ENCODE measurements at regions not wholly inside any gene's neighbourhood (a gene's known extent, or its start where the extent isn't known, plus 50 kb on each side); places are given as distances from the start of the nearest gene placed in this dataset.

- no peak for FAIRE-seq
- Histone ChIP-seq H3K4ac (replicated peaks; ENCODE audit: insufficient read length, low read depth, low read length) (no peak overlapping the region), H3K4me3 (ENCODE audit: extremely low read depth in 1 of 4, insufficient read depth in 2 of 4, low read depth in 3 of 4, low read length in 4 of 4) (no peak overlapping the region), H3K79me1 (ENCODE audit: low read depth, low read length) (no peaks in the 10 kb centered on the region), H3K27ac (ENCODE audit: low read depth, low read length) (no peak overlapping the region), H2BK20ac (ENCODE audit: low read length) (no peak overlapping the region), H2BK12ac (ENCODE audit: low read depth, low read length) (no peak overlapping the region), H2AFZ (ENCODE audit: low read length) (no peak overlapping the region), H4K5ac (ENCODE audit: insufficient read length, low read depth, low read length) (no peak overlapping the region), H3K27me3 (replicated peaks in 1 of 4; ENCODE audit: control insufficient read depth in 3 of 4, extremely low read depth in 1 of 4, insufficient read depth in 3 of 4, low read length in 3 of 4) (no peaks in the 10 kb centered on the region; a peak in 1 of 7 replicates), H3K79me2 (ENCODE audit: control insufficient read depth in 1 of 2, insufficient read depth in 2 of 2, low read length in 2 of 2) (no peaks in the 10 kb centered on the region), H3K56ac (replicated peaks; ENCODE audit: insufficient read length, low read depth, low read length) (no peak overlapping the region), H3K9ac (replicated peaks in 1 of 4; ENCODE audit: extremely low read depth in 1 of 4, low read depth in 3 of 4, low read length in 3 of 4) (no peak overlapping the region), H3K23ac (ENCODE audit: insufficient read length) (no peak overlapping the region), H2BK15ac (ENCODE audit: low read length) (no peak overlapping the region), H2BK120ac (replicated peaks; ENCODE audit: low read depth, low read length) (no peak overlapping the region), H4K8ac (ENCODE audit: extremely low read depth, insufficient read depth, low read length) (no peak overlapping the region), H4K91ac (replicated peaks; ENCODE audit: insufficient read length, low read length) (no peak overlapping the region), H3K4me1 (replicated peaks in 1 of 4; ENCODE audit: control insufficient read depth in 3 of 4, insufficient read depth in 4 of 4, low read length in 3 of 4) (peaks cover 0 to 3% (median 0%) of the 10 kb centered on the region in 4 experiments; a peak in 1 of 7 replicates), H3K14ac (ENCODE audit: insufficient read length) (no peak overlapping the region), H2BK5ac (ENCODE audit: low read depth, low read length) (no peak overlapping the region), H3K9me3 (ENCODE audit: insufficient read depth in 2 of 2, low read depth in 1 of 2, low read length in 1 of 2) (no peaks in the 10 kb centered on the region), H3K36me3 (ENCODE audit: control insufficient read depth in 2 of 4, insufficient read depth in 4 of 4, low read length in 3 of 4) (no peaks in the 10 kb centered on the region), H3K18ac (ENCODE audit: extremely low read depth, low read length) (no peak overlapping the region), H3K4me2 (ENCODE audit: insufficient read depth in 1 of 2, low read depth in 2 of 2, low read length in 2 of 2) (no peak overlapping the region), H4K20me1 (replicated peaks in 1 of 2; ENCODE audit: control insufficient read depth in 1 of 2, insufficient read depth in 2 of 2, low read length in 2 of 2) (no peaks in the 10 kb centered on the region), H3K23me2 (ENCODE audit: low read depth, low read length) (no peaks in the 10 kb centered on the region), H2AK5ac (ENCODE audit: low read depth, low read length) (no peak overlapping the region)
- ChIA-PET CTCF (ENCODE audit: partially characterized antibody) (no interaction called here), POLR2A (ENCODE audit: partially characterized antibody) (interaction anchor here (0.6 kb wide), 1 partner anchor 219 kb away, joined by 4 read pairs; no protein-coding TSS in a partner anchor)
- 58% methylated on average over 3 of the region's 3 CpGs; no CpG with 5 or more reads in 1 of the 2 experiments for WGBS, 2 experiments (ENCODE audit: extremely low coverage in 1 of 2, insufficient coverage in 1 of 2, insufficient read length in 1 of 2, insufficient replicate concordance in 2 of 2, low coverage in 1 of 2, low lambda C conversion rate in 2 of 2, missing lambda C conversion rate in 1 of 2)
- TF ChIP-seq HDAC6 (IDR thresholded peaks at IDR 0.05; ENCODE audit: low read depth, low read length) (no peak), NANOG (IDR thresholded peaks at IDR 0.05; ENCODE audit: insufficient read depth, low read depth, low read length, poor library complexity, severe bottlenecking) (no peak), POLR2A (IDR thresholded peaks at IDR 0.05; ENCODE audit: control extremely low read depth in 1 of 2, low read depth in 2 of 2, low read length in 2 of 2) (no peak), RBBP5 (IDR thresholded peaks at IDR 0.05; ENCODE audit: borderline replicate concordance, low read depth, low read length) (no peak), POLR2AphosphoS5 (IDR thresholded peaks at IDR 0.05; ENCODE audit: low read depth, low read length) (no peak), SIX5 (IDR thresholded peaks at IDR 0.05; ENCODE audit: low read depth, low read length) (no peak), GABPA (IDR thresholded peaks at IDR 0.05; ENCODE audit: borderline replicate concordance, insufficient read depth, low read length) (no peak), TEAD4 (IDR thresholded peaks at IDR 0.05; ENCODE audit: low read depth, low read length) (no peak), SP2 (IDR thresholded peaks at IDR 0.05; ENCODE audit: low read length) (no peak), SP4 (IDR thresholded peaks at IDR 0.05; ENCODE audit: low read length) (no peak), TCF12 (IDR thresholded peaks at IDR 0.05; ENCODE audit: low read depth, low read length) (no peak), CREB1 (IDR thresholded peaks at IDR 0.05) (no peak), HDAC2 (IDR thresholded peaks at IDR 0.05; ENCODE audit: borderline replicate concordance in 1 of 2, low read depth in 2 of 2, low read length in 2 of 2) (no peak), CEBPB (IDR thresholded peaks at IDR 0.05; ENCODE audit: low read depth, low read length) (no peak), ASH2L (IDR thresholded peaks at IDR 0.05; ENCODE audit: low read length) (no peak), TAF7 (optimal IDR thresholded peaks at IDR 0.05; ENCODE audit: borderline replicate concordance, low read depth, low read length) (no peak)
- DNase-seq (ENCODE audit: low read depth in 1 of 2, low spot score in 2 of 2): no peak
Observed at GRCh38 chr13:48890391-48890790, 85.3 kb upstream of the FNDC3A start.
